D721Med (cell line): ENCODE measurements at regions not wholly inside any gene's neighbourhood (a gene's known extent, or its start where the extent isn't known, plus 50 kb on each side); places are given as distances from the start of the nearest gene placed in this dataset.

Source experiments
- DNase-seq: peaks from one replicate; pipeline ENCODE4 v3.0.0; 2011; ENCODE audit warnings: low spot score; ENCODE audit not compliant: insufficient read length
- FAIRE-seq: peaks from 2 replicates; lab custom pipeline; 2011; peaks lifted over from hg19 to GRCh38; lab: Jason Lieb, UNC
- TF ChIP-seq, protein P1 (sequence below): IDR thresholded peaks from 2 replicates; pipeline ENCODE4 v1.5.1; 2012; ENCODE audit warnings: mild to moderate bottlenecking, control low read depth; ENCODE audit not compliant: insufficient read depth; ENCODE audit errors: missing control alignments

GRCh38 chr4:23333556-23333945 lies 556.3 kb downstream of the PPARGC1A start:
- FAIRE-seq: no peak
- TF ChIP-seq, protein P1, sequence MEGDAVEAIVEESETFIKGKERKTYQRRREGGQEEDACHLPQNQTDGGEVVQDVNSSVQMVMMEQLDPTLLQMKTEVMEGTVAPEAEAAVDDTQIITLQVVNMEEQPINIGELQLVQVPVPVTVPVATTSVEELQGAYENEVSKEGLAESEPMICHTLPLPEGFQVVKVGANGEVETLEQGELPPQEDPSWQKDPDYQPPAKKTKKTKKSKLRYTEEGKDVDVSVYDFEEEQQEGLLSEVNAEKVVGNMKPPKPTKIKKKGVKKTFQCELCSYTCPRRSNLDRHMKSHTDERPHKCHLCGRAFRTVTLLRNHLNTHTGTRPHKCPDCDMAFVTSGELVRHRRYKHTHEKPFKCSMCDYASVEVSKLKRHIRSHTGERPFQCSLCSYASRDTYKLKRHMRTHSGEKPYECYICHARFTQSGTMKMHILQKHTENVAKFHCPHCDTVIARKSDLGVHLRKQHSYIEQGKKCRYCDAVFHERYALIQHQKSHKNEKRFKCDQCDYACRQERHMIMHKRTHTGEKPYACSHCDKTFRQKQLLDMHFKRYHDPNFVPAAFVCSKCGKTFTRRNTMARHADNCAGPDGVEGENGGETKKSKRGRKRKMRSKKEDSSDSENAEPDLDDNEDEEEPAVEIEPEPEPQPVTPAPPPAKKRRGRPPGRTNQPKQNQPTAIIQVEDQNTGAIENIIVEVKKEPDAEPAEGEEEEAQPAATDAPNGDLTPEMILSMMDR: no peak
- DNase-seq: no peak

GRCh38 chr4:23332313-23332712 lies 557.5 kb downstream of the PPARGC1A start:
- FAIRE-seq (no peak), DNase-seq (no peak)
- TF ChIP-seq, protein P1: no peak

DNA sequence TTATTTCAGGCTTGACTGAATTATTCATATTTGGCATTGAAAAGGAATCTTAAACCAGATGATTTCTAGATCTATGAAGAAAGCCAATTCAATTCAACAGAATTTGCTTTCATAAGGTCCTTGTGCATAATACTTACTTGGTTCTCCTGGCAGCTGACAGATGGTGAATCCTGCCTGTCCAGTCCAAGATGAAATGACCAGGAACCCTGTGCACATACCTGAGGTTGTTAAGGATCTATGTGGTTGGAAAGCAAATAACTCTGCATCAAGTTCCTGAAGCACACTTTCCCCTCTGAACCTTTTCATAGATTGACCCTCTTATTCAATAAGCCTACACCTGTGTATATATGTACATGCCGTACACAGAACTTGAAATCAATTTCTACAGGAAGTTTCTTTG lies 562.7 kb downstream of the PPARGC1A start:
- no peak for DNase-seq
- no peak for FAIRE-seq
- TF ChIP-seq, protein P1: no peak

- no peak for FAIRE-seq
- TF ChIP-seq, protein P1: no peak
- no peak for DNase-seq
These were observed 565.7 kb downstream of the PPARGC1A start for GRCh38 chr4:23324021-23324690.

GRCh38 chr4:23323436-23323835 lies 566.4 kb downstream of the PPARGC1A start:
- TF ChIP-seq, protein P1: no peak
- no peak for FAIRE-seq
- DNase-seq: no peak

- DNase-seq (no peak), FAIRE-seq (no peak)
- TF ChIP-seq, protein P1: no peak
These were observed 567.1 kb downstream of the PPARGC1A start for GRCh38 chr4:23322732-23323131.

- TF ChIP-seq, protein P1: no peak
- FAIRE-seq: no peak
- no peak for DNase-seq
These were observed 568.8 kb downstream of the PPARGC1A start for GRCh38 chr4:23320931-23321587.
